GM19397 (cell line): ENCODE measurements at regions not wholly inside any gene's neighbourhood (a gene's known extent, or its start where the extent isn't known, plus 50 kb on each side); places are given as distances from the start of the nearest gene placed in this dataset.
"Not testable (repeated sequence)": the region's sequence is repeated elsewhere in the genome, so short reads cannot be mapped to it uniquely, and the experiment has no call there.

Experiments used
- ATAC-seq: cut with Tn5 transposase; IDR thresholded peaks from one replicate; pipeline ENCODE4 v1.9.1; 2021; ENCODE audit warnings: mild to moderate bottlenecking, moderate library complexity; ENCODE audit not compliant: unreplicated experiment

GRCh38 chr6:114839019-114839418, 496.2 kb upstream of the HS3ST5 start:
- no peak for ATAC-seq

- no peak for ATAC-seq
Measured at GRCh38 chr6:114833211-114833610, 490.4 kb upstream of the HS3ST5 start.

GRCh38 chr6:114830515-114830914, 487.7 kb upstream of the HS3ST5 start:
- no peak for ATAC-seq

GRCh38 chr6:114827135-114827534, 484.3 kb upstream of the HS3ST5 start:
- ATAC-seq = no peak

GRCh38 chr6:114824409-114824808, 481.6 kb upstream of the HS3ST5 start:
- no peak for ATAC-seq

- no peak for ATAC-seq
Measured at GRCh38 chr6:114816678-114817077, 473.9 kb upstream of the HS3ST5 start.

GRCh38 chr6:114810468-114810867, 467.6 kb upstream of the HS3ST5 start:
- ATAC-seq = no peak

- not testable (repeated sequence) for ATAC-seq
Measured at GRCh38 chr6:114805426-114805825, 462.6 kb upstream of the HS3ST5 start.

GRCh38 chr6:114796576-114796975, 453.8 kb upstream of the HS3ST5 start:
- ATAC-seq = no peak

- no peak for ATAC-seq
Measured at GRCh38 chr6:114793428-114793827, 450.6 kb upstream of the HS3ST5 start.

GRCh38 chr6:114785235-114786127, 442.7 kb upstream of the HS3ST5 start:
- no peak for ATAC-seq

- no peak for ATAC-seq
Measured at GRCh38 chr6:114783783-114784182, 441.0 kb upstream of the HS3ST5 start.

- no peak for ATAC-seq
Measured at GRCh38 chr6:114783083-114783482, 440.3 kb upstream of the HS3ST5 start.

- ATAC-seq = no peak
Measured at GRCh38 chr6:114764866-114765265, 422.0 kb upstream of the HS3ST5 start.

GRCh38 chr6:114762145-114762544, 419.3 kb upstream of the HS3ST5 start:
- no peak for ATAC-seq

GRCh38 chr6:114747995-114748625, 405.3 kb upstream of the HS3ST5 start:
- peak; percentile 53 for ATAC-seq

- no peak for ATAC-seq
Measured at GRCh38 chr6:114740547-114740946, 397.7 kb upstream of the HS3ST5 start.

- ATAC-seq = no peak
Measured at GRCh38 chr6:114739656-114740055, 396.8 kb upstream of the HS3ST5 start.

GRCh38 chr6:114735025-114735735, 392.4 kb upstream of the HS3ST5 start:
- no peak for ATAC-seq

GRCh38 chr6:114733596-114733995, 390.8 kb upstream of the HS3ST5 start:
- ATAC-seq = no peak

- no peak for ATAC-seq
Measured at GRCh38 chr6:114718716-114719270, 376.0 kb upstream of the HS3ST5 start.
